ENCODE measurements at regions not wholly inside any gene's neighbourhood (a gene's known extent, or its start where the extent isn't known, plus 50 kb on each side); places are given as distances from the start of the nearest gene placed in this dataset.

- TF ChIP-seq CTCF (IDR thresholded peaks at IDR 0.05) (no peak), POLR2A (IDR thresholded peaks at IDR 0.05) (no peak)
Observed at GRCh38 chr1:118303064-118303463, 118.0 kb upstream of the SPAG17 start.

Measured in sigmoid colon (tissue), 3 donors.